ENCODE measurements at regions not wholly inside any gene's neighbourhood (a gene's known extent, or its start where the extent isn't known, plus 50 kb on each side); places are given as distances from the start of the nearest gene placed in this dataset.

GRCh38 chr7:13027321-13027720 is 339.9 kb downstream of the ARL4A start:
- H3K4me1 ChIP-seq: no peaks in the 10 kb centered on the region
- no peaks in the 10 kb centered on the region for H3K36me3 ChIP-seq
- TF ChIP-seq, protein P1, sequence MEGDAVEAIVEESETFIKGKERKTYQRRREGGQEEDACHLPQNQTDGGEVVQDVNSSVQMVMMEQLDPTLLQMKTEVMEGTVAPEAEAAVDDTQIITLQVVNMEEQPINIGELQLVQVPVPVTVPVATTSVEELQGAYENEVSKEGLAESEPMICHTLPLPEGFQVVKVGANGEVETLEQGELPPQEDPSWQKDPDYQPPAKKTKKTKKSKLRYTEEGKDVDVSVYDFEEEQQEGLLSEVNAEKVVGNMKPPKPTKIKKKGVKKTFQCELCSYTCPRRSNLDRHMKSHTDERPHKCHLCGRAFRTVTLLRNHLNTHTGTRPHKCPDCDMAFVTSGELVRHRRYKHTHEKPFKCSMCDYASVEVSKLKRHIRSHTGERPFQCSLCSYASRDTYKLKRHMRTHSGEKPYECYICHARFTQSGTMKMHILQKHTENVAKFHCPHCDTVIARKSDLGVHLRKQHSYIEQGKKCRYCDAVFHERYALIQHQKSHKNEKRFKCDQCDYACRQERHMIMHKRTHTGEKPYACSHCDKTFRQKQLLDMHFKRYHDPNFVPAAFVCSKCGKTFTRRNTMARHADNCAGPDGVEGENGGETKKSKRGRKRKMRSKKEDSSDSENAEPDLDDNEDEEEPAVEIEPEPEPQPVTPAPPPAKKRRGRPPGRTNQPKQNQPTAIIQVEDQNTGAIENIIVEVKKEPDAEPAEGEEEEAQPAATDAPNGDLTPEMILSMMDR (IDR thresholded peaks at IDR 0.05): no peak
- H3K9me3 ChIP-seq: no peaks in the 10 kb centered on the region
- intact Hi-C loops (cut with DNase I): no loop called here
- H3K27me3 ChIP-seq: no peaks in the 10 kb centered on the region
- ATAC-seq (no peak), DNase-seq (no peak)
- no peak overlapping the region for H3K4me3 ChIP-seq
- H3K27ac ChIP-seq: no peak overlapping the region

DNA sequence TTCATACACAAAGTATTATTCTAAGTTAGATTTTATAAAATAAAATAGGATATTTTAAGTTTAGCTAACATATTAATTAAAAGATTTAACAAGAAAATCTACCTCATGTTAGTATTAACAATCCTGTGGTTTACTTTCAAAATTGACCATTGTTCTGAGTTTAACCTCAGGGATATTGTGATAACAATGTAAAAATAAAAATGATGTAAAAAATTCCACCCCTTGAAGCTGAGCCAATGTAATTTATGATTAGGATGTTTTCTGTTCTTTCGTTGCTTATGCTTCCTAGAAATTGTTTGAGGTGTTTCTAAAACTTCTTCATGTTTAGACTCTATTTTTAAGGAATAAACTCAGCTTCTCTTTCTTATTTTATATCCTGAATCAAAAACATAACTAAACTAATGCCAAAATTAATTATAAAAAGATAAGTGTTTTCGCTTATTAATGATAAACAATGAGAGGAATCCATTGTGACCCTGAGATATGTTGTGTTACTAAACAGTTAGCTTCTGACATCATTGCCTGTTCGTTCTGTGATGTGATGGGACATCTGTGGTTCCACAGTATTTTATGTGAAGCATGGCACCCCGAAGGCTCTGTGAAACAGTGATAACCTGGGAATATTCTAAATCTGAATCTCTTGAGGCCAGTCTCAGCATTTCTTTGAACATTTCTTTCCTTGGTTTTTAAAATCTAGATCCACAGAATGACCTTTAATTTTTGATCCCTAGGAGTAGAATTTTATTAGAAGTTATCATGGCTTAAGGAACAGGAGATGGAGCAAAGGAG is 340.8 kb downstream of the ARL4A start:
- Histone ChIP-seq H3K36me3 (no peaks in the 10 kb centered on the region), H3K27ac (no peak overlapping the region), H3K27me3 (no peaks in the 10 kb centered on the region), H3K9me3 (no peaks in the 10 kb centered on the region), H3K4me1 (no peaks in the 10 kb centered on the region), H3K4me3 (no peak overlapping the region)
- TF ChIP-seq, protein P1 (IDR thresholded peaks at IDR 0.05): no peak
- ATAC-seq (no peak), DNase-seq (no peak)
- intact Hi-C loops (cut with DNase I): no loop called here

DNA sequence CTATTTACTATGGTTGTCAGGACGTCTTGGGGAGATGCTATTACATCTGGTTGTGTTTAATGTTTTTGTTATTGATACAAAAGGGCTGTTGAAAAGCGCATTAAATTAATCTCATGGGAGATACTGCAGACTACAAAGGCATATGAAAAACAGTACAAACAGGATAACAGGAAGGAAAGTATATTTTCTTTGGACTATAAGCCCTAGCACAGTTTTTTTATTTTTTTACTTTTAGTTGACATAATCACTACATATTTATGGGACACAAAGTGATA is 341.3 kb downstream of the ARL4A start:
- TF ChIP-seq, protein P1 (IDR thresholded peaks at IDR 0.05): no peak
- no peak overlapping the region for H3K4me3 ChIP-seq
- no peaks in the 10 kb centered on the region for H3K9me3 ChIP-seq
- ATAC-seq: no peak
- DNase-seq: no peak
- intact Hi-C loops (cut with DNase I): no loop called here
- no peak overlapping the region for H3K27ac ChIP-seq
- H3K36me3 ChIP-seq: no peaks in the 10 kb centered on the region
- no peaks in the 10 kb centered on the region for H3K27me3 ChIP-seq
- no peaks in the 10 kb centered on the region for H3K4me1 ChIP-seq

DNA sequence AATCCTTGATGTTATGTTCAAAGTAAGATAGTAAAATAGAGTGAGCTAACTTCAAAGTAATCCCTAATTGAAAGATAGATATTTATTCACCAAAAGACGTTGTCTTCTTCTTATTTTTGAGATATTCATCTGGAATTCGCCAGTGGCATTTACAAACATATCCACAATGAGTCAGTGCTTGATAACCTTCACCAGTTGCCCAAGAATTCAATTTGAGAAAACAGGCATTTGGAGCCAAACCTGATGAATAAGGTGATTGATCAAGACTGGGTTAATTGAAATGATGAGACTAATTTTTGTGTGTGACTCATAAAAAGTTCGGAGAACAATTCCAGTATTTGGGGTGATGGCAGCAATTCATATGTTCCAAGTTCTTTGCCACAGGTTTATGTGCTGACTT is 344.0 kb downstream of the ARL4A start:
- H3K4me1 ChIP-seq: no peaks in the 10 kb centered on the region
- no peak for DNase-seq
- no peak for ATAC-seq
- H3K36me3 ChIP-seq: no peaks in the 10 kb centered on the region
- TF ChIP-seq, protein P1 (IDR thresholded peaks at IDR 0.05): no peak
- intact Hi-C loops (cut with DNase I): no loop called here
- no peak overlapping the region for H3K4me3 ChIP-seq
- no peak overlapping the region for H3K27ac ChIP-seq
- H3K9me3 ChIP-seq: no peaks in the 10 kb centered on the region
- no peaks in the 10 kb centered on the region for H3K27me3 ChIP-seq

DNA sequence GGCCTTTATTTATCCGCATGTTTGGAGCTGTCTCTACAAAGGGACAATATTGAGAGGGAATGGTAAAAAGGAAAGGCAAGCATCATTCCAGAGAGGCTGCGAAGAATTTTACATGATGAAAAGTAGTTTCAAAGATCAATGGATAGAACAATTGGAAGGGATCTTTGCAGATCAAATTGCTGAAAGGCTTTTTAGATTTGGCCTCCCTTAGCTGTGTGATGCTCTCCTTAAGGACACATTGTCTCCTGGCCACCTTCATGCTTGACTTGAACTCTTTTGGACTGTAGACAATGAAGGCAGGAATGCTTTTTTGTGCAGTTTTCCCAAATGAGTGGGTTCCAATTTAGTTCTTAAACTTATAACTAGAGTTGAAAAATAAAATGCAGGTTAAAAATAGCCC is 344.7 kb downstream of the ARL4A start:
- no peaks in the 10 kb centered on the region for H3K9me3 ChIP-seq
- no peak for DNase-seq
- H3K36me3 ChIP-seq: no peaks in the 10 kb centered on the region
- H3K27ac ChIP-seq: no peak overlapping the region
- TF ChIP-seq, protein P1 (IDR thresholded peaks at IDR 0.05): no peak
- H3K4me1 ChIP-seq: no peaks in the 10 kb centered on the region
- no peak for ATAC-seq
- no peaks in the 10 kb centered on the region for H3K27me3 ChIP-seq
- intact Hi-C loops (cut with DNase I): no loop called here
- H3K4me3 ChIP-seq: no peak overlapping the region

DNA sequence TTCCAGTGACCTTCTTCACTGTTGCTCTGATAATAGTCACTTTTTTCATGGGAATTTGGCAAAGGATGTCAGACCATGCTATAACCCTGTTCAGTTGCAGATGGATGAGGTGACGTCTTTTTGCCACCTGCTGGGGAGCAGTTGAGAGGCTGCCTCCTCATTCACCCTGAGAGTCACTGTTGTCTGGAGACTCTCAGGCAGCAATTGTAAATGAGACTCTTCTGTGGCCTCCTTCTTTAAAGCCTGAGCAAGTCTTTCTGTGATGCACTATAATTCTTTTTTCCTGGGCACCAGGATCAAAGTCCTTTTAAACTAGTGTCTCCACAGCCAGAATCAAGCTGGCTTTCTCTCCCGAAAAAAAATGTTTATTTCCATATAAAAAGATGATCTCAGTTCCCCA is 345.1 kb downstream of the ARL4A start:
- H3K27ac ChIP-seq: no peak overlapping the region
- H3K36me3 ChIP-seq: no peaks in the 10 kb centered on the region
- no peak for DNase-seq
- no peak for ATAC-seq
- intact Hi-C loops (cut with DNase I): no loop called here
- H3K4me3 ChIP-seq: no peak overlapping the region
- no peaks in the 10 kb centered on the region for H3K9me3 ChIP-seq
- H3K27me3 ChIP-seq: no peaks in the 10 kb centered on the region
- H3K4me1 ChIP-seq: no peaks in the 10 kb centered on the region
- TF ChIP-seq, protein P1 (IDR thresholded peaks at IDR 0.05): no peak

Data from upper lobe of right lung (tissue), 1 donor.